NCI-H2029 treated with DMSO at 0.1 percent for 48 hours (cell line): ENCODE measurements at regions not wholly inside any gene's neighbourhood (a gene's known extent, or its start where the extent isn't known, plus 50 kb on each side); places are given as distances from the start of the nearest gene placed in this dataset.

Experiments
- DNase-seq: peaks from one replicate; lab custom pipeline; 2025; lab: John Stamatoyannopoulos, UW

DNA sequence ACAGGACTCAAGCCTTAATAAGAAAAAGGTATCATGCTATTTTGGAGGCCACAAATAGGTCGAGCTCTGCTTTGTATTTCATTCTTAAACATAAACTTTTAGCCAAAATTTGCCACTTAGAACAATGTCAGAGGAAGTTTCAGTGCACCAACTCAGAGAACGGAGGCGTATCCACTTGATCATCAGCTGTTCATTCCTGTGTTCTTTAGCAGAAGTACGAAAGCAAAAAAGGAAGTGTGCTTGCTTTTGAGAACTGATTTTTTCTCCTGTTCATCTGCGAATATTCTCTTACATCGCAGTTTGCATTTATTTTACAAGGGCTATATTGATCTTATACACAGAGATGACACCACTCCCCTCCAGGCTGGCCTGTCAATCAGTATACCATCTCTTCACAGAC is 188.6 kb upstream of the SOX5 start:
- DNase-seq = no peak

DNA sequence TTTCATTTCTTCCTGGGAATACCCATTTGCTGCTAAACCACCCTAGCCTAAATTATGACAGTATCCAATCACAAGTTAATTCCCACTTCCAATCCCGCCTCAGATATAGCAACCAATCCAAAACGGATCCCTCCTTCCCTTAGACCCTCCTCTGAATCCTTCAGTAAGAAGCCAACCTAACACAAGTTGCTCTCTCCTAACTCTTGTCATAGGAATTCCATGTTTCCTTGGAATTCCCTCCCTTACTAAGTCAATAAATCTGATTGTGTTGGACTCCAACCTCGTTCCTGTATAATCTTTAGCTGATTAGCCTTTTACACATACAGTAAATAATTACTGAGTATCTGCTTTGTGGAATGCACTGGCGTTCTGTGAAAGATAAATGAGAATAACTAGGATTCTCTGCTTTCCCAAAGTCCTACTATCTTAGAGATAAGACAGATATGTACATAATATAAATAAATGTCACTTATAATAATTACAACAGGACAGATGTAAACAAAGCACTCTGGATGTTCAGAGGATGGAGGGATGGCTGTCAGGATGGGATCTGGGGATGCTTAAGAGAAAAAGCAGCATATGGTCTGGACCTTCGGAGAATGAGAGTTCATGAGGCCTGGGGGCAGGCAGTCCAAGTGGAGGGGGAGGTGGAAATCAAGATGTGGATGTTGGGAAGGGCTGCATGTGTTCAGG is 185.8 kb upstream of the SOX5 start:
- DNase-seq = no peak

DNA sequence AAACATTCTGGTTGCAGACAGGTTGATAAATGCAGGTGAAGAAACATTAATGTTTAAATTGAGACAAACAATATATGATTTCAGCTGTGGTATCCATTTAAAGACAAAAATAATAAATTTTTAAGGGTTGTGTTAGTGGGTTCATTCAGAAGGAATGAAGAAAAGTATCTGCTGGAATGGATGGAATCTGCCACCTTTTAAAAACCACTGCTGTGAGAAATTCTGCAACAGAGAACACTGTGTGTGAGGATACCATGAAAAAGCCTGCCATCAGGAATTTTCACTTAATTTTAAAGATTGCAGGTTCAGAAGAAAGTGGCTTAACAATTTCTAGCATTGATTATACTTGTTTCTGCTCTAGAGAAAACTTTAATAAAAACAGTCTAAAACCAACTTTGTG is 184.6 kb upstream of the SOX5 start:
- DNase-seq = no peak

DNA sequence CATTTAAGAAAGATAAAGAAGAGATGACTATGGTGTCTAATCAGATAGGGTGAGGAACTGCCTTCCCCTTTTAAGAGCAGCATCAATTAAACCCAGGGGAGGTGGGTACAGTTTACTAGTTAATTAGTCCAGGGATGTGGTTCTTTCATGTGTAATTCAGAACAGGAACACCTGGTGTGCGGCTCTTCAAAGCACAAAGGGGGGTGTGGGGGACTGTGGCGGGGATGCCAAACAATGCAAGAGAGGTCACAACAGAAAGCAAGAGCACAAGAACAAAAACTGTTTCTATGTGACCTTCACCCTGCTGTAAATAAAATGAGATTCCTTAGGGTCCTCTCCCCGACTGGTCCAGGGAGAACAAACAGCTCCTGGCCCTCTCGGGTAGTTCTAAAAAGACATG is 183.9 kb upstream of the SOX5 start:
- no peak for DNase-seq

DNA sequence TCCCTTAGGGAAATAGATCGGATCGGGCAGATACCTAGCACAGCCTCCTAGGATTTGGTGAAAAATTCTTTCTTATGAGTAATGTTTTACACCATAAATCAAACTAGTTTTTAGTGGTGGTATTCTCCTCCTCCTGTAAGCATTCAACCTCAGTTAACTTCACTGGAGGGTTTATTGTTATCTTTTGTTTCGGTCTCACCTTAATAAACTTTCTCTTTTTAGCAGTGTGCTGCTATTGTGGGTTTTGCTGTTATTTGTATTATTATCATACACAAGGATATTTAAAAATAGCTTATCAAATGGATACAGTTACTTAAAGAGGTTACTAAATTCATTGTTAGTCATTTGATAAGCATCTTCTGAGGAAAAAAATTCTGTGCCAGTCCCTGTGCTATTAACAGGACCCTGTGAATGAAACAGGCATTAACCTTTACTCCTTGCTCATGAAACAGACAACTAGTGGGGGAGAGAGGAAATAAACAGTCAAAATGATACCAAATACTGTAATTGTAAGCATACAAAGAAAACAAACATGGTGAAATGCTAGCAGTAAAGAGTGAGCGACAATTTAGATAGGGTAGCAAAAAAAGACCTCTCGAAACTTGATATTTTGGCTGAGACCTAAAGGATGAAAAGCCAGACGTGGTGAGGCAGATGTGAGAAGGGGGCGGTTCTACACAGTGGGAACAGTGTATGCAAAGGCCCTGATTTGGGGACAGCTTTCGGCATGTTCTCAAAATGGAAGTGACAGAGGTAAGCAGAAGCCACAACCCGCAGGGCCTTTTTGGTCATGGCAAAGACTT is 178.7 kb upstream of the SOX5 start:
- DNase-seq = no peak

DNA sequence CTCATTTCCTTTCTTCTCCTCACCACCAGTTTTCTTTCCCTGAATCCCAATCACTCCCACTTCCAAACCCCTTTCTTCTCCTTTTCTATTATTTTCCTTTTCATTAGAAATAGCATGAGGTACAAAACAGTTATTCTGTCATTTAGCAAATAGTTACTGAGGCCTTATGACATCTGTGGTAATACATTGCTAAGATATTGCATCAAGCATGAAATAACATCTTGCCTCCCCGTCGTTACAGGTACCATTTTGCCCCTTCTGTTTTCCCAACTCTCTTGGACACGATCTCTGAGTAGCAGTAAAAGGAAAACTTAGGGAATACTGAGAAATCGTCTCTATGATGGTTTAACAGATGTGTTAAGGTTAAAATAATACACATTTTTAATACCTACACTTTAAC is 175.8 kb upstream of the SOX5 start:
- no peak for DNase-seq

DNA sequence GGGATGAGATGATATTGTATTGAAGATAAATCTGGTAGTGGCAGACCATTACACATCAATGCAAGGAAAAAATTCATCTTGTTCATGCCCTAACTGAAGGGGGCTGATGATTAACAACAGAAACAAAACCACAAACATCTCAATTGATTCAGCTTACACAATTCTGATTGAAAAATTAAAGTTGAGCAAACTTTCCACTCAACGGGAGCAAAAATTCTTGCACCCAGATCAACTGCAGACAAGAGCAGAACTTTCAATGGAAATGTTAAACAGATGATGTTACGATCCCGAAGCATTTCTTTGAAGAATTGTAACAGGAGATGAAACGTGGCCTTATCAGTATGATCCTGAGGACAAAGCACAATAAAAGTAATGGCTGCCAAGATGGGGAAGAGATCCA is 172.4 kb upstream of the SOX5 start:
- no peak for DNase-seq

DNA sequence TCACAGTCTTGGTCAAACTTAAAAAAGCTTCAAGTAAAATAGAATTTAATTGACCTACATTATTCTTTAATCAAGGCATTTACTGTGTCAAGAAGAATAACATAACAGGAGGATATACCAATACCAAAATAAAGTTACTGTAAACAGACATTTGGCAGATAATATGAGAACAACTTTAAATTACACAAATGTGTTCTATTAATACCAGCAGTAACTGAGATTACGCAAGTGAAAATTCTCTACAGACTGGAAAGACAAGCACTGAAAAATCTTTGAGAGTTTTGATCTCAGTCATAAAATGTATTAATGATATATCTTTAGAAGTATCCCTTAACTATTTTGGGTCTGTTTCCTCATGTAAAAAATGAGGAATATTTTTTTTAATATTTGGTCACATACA is 169.2 kb upstream of the SOX5 start:
- DNase-seq = no peak

DNA sequence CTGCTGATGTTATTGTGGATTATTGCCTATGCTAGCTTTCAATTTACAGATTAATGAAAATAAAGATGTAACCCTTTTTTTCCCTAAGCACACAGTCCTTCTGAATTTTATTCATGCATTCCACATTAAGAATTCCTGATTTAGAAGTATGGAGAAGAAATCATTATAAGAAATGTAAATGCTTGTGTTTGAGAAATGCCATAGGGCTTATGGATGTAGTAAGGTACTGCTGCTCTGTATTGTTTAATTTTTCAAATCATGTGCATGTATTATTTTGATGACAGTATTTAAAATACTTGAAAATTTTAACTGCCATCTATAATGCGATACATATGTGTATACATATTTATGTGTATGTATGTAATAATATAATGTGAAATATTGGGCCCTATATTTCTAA is 167.1 kb upstream of the SOX5 start:
- no peak for DNase-seq

DNA sequence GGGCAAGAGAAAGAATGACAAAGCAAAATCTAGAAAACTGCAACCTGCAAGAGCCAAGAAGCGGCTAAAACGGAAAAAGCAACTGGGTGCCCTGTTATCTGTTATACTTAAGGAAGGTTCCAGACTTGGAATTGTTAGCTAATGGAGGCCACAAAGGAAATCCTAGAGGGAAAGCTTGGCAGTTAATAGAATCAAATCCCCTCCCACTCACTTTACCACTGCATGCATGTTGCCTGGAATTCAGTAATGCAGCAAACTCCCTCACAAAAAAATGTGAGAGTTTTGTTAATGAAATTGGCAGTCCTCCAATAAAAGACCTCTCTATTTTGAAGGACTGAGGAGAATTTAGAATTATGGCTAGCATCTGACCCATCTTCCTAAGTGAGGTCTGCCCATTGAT is 164.2 kb upstream of the SOX5 start:
- DNase-seq = no peak

DNA sequence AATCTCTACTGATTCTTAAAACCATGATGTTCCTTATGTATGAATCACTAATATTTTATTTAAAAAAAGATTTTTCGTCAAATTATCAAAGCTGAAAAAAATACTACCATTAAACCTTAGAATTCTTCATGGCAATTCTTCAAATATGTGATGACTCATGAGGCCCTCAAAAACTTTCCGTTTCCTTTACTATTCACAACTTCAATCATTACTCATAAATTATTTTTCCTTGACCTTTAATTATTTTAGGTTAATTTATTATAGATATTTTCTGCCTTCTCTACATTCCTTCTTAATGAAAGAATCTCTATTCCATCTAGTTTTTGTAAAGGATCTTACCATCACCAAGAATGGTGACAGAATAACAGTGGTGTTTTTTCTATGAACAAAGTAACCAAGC is 162.1 kb upstream of the SOX5 start:
- no peak for DNase-seq

DNA sequence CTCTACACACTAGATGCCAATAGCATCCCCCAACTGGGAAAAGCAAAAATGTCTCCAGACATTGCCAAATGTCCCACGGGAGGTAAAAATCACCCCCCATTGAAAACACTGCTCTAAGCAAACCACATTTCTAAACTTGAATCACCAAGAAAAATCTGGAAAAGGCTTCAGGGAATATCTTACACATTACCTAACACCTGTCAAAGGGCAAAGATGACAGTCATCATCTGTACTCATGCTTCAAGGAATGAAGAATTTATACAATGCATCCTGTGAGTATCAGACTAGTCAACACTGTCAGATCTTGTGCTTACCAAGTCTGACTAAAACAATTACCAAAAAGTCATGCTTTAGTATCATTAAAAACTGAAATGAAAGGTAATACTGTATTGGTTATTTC is 161.6 kb upstream of the SOX5 start:
- no peak for DNase-seq

DNA sequence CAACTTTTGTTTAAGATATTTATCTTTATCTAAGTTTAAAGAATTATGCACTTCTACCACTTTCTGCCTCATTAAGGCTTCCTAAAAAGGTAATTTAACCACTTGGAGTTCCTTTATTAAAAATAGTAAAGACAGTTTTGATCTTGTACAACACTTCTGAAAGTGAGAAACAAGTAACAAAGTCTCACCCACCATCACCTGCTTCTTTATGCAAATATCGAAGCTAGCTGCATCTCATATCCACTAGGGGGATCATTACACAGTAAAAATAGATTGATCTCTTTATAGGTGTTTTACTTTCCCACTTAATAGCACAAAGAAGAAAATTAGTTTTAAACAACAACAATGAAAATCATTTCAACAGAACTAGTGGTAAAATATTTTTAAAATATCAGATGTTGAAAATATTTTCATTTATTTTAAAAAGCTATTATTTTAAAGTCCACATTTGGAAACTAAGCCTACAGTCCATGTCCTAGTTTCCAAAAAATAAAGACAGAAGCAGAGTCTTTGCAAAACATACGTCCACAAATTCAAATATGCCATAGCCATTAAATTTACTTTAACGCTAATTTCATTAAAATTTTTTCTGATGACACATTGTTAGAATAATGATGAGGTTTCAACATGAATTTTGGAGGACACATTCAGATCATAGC is 160.0 kb upstream of the SOX5 start:
- no peak for DNase-seq

DNA sequence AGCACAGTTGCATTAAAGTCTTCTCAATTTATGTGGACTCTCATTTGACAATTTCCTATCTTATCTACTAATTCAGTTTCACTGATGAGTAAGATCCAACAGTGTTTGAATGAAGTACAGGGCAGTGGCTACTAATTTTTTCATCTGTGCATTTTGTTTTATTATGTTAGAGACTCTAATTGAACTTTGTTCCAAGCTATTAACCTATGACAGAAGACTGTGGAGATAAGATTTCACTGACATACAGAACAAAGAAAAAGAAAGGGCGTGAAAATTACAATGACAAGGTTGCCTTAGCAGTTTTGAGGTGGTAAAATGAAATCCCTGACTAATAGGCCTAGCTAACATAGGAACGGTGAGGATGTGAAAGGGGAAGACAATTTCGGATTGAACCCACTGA is 153.2 kb upstream of the SOX5 start:
- no peak for DNase-seq

DNA sequence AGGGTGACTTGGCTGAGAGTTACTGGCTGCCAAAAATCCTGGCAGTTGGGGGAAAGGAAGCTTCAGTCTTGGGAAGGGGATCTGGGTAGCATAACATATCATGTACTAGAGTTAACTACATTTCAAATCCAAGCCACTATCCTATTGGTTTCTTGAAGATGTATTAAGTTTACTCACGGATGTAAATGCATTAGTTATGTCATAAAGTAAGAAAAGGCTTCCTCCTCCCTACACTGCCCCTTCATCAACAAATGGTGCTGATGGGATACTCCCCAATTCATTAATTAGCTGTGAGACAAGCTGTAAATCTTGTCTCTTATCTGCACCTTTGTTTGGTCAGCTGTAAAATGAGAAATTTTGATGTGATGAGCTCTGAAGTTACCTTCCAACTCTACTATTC is 150.1 kb upstream of the SOX5 start:
- DNase-seq = no peak

DNA sequence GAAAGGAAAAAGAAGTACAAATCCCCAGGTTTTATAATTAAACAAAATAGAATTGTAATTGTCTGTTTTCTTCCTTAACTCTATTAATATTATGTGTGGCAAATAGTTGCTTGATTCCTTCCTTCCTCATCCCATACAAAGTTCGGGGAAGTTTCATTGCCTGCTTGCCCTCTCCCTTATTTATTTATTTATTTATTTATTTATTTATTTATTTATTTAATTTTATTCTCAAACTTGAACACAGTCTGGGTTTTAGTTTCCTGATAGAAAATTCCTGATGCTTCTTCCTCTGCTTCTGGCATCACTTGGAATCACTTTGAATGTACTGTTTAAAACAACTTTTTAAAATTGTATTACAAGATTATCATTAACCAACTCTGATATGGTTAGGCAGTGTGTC is 145.8 kb upstream of the SOX5 start:
- DNase-seq = no peak

DNA sequence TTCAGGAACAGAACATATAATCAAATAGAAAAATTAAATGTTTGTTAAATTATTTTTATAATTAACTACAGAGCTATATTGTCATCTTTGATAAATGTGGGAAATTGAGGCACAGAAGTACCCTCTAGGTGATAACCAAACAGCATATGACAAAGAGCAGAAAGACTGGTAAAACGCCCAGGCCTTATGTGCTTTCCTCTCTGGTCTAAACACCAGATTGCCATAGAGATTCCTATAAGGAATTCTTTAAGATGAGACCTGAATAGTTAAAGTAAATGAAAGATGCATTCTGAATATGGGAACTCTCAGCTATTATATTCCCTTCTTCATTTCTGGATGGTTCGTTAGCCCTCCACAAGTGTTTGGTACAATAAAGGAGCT is 140.0 kb upstream of the SOX5 start:
- DNase-seq = no peak

DNA sequence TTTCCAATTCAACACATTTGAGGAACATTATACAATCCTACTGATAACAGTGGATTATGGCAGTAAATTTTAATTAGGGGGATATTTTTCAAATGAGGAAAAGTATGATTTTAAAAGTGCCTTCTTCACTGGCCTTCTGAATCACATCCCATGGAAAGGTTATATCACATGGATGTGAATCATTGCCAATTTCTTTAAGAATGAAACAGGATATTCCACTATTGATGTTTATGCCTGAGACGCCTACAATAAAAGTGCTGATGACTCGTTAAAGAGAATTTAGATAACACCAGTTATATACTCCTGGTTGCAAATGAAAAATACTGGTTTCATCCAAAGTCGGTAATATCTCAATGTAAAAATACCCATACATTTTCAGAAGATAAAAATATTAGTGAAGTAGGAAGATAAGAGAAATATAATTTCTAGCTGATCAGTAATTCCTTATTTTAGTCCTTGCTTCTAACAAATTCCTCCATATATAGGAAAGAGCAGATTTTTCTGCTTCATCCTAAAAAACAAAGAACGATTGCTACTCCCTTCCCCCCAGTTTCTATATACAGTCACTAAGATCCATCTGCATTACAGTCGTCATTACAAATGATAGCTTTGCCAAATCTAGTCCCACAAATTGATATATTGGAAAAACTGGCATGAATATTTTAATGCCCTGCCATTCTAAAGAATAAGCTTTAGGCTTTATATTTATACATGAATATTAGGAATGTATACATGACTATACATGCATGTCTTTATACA is 139.5 kb upstream of the SOX5 start:
- DNase-seq = no peak

DNA sequence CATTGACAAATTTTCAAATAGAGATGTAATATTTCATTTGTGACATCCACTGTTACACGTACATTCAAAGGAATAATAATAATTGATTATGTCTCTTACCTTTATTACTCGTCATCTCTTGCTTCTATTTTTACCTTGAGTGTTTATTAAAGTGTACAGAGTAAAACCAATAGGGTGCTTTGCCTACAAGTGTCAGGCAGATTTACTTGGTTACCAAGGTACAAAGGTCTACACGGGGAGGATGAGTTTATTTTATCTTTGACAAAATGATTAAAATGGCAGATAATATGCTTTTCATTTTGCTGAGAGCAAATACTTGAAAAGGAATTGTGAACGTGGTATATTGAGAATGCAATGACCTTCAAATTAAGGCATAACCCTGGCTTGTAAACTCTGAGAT is 137.8 kb upstream of the SOX5 start:
- DNase-seq = no peak

DNA sequence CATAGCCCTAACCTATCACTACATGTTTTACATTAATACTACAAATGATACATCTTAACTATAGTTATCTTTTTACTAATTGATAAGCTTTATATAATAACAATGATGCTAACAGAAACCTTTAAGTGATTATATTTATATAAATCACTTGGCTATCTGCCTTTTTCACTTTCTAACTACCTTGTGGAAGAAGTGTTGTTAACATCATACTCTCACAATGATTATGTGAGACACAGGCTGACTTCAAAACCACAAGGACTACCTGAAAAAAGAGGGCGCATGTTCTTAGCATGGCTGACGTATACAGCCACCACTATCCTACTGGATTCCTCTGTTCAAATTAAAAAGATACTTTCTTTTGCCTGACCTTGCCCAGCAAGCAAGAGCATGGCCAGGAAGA is 135.3 kb upstream of the SOX5 start:
- DNase-seq = no peak

DNA sequence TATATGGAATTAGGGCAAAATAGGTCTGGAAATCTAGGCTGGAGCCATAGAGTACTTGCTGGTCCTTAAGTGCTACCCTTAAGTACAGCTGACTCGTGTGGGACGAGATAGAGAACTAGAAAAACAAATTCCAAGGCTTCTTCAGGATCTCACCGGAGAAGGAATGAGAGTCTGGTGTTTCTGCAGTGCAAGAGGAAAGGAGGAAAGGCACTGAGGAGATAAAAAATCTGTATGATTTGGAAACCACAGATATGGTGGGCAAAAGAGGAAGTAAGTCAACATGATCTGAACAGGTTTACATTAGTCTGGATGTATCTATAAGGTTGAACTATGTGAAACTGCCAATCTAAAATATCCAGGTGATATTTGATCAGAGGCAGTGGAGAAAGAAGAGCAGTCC is 134.4 kb upstream of the SOX5 start:
- no peak for DNase-seq

DNA sequence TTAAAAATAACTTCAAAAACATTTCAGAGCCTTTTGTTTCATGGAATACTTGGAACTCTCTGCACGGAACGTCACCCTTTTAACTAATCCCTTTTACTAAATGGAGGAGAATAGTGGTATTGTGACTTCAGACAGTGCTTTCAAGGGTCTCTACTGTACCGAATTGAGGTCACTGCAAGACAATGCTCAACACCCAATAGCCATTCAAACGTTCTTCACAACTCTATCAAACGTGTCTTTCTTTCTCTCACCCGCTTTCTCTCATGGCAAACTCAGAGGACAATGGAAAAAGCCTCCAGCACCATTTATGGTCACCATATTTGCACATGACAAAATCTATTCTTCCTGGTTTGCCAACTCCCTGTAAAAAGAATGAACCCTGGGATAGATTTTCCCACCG is 132.1 kb upstream of the SOX5 start:
- no peak for DNase-seq

DNA sequence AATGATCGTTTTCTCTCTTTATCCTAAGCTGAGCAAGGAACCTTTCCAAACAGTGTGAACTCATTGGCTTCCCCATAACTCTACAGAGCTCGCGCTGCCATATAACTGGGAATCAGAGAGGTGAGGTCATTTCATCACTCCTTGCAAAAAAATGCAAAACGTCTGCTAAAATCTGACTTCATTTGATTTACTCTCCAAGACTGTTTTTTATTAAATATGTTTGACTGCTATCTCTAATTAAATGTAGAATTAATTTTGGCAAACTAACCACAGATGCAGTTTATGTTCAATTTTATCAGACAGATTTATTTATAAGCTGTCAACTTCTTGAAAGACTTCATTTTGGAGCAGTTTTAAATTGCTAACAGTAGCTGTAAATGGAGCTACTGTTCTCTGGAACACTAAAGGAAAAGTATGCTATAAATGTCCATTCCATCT is 131.6 kb upstream of the SOX5 start:
- DNase-seq = no peak
